ENCODE measurements at regions not wholly inside any gene's neighbourhood (a gene's known extent, or its start where the extent isn't known, plus 50 kb on each side); places are given as distances from the start of the nearest gene placed in this dataset.

DNA sequence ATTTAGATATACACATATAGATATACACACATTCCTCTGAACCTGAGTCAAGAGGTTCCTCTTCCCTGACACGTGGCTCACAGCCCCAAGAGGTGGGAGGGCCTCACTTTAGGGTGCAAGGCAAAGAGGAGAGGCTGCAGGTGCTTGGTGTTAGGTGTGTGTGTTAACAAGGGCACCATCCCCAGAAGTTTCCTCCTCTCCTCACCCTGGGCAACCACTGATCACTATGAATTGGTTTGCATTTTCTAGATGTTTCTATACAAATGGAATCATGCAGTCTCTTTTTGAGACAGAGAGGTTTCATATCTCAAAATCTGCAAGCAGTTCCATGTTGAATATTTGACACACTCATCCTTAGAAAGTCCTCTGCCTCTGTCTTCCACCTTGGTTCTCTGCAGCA lies 120.9 kb upstream of the NECTIN1 start:
- DNase-seq (ENCODE audit: low spot score), result no peak
- Histone ChIP-seq H3K4me2 (no peak overlapping the region), H3K4me3 (no peak overlapping the region), H3K79me2 (no peaks in the 10 kb centered on the region), H3K9me3 (ENCODE audit: low read depth) (no peaks in the 10 kb centered on the region), H3K9me2 (replicated peaks; ENCODE audit: insufficient read depth) (no peaks in the 10 kb centered on the region), H4K20me1 (ENCODE audit: insufficient read depth, poor library complexity, severe bottlenecking) (no peaks in the 10 kb centered on the region), H2AFZ (no peak overlapping the region), H3K4me1 (ENCODE audit: insufficient read depth) (no peaks in the 10 kb centered on the region), H3K36me3 (replicated peaks; ENCODE audit: insufficient read depth, low read depth) (no peaks in the 10 kb centered on the region), H3K27me3 (no peaks in the 10 kb centered on the region), H3K27ac (no peak overlapping the region)
- TF ChIP-seq, protein P1, sequence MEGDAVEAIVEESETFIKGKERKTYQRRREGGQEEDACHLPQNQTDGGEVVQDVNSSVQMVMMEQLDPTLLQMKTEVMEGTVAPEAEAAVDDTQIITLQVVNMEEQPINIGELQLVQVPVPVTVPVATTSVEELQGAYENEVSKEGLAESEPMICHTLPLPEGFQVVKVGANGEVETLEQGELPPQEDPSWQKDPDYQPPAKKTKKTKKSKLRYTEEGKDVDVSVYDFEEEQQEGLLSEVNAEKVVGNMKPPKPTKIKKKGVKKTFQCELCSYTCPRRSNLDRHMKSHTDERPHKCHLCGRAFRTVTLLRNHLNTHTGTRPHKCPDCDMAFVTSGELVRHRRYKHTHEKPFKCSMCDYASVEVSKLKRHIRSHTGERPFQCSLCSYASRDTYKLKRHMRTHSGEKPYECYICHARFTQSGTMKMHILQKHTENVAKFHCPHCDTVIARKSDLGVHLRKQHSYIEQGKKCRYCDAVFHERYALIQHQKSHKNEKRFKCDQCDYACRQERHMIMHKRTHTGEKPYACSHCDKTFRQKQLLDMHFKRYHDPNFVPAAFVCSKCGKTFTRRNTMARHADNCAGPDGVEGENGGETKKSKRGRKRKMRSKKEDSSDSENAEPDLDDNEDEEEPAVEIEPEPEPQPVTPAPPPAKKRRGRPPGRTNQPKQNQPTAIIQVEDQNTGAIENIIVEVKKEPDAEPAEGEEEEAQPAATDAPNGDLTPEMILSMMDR (IDR thresholded peaks at IDR 0.05; ENCODE audit: poor library complexity), result no peak
- no peak for TF ChIP-seq EZH2phosphoT487 (IDR thresholded peaks at IDR 0.05; ENCODE audit: low read depth, severe bottlenecking, unreplicated experiment)
- TF ChIP-seq EZH2 (IDR thresholded peaks at IDR 0.05; ENCODE audit: borderline replicate concordance), result no peak
- WGBS (ENCODE audit: low lambda C conversion rate, missing lambda C conversion rate), result 56% methylated on average over 1 of the region's 1 CpG

DNA sequence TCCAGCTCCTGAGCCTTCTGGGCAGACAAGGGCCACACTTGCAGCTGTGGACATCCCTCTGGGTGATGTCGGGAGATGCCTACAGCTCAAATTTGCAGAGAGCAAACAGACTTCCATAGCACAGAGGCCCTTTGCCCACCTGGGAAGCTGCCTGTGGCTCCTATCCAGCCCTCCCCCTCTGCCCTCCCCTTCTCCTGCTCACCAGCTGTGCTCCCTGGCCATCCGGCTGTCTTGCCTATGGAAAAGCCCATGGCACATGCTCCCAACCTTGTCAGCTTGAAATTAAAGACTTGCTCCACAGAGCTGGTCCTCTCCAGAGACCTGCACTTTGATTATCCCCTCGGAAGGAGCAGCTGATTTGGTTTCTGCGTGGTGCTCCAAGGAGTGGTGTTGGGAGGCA lies 118.9 kb upstream of the NECTIN1 start:
- H4K20me1 ChIP-seq (ENCODE audit: insufficient read depth, poor library complexity, severe bottlenecking), result no peaks in the 10 kb centered on the region
- H2AFZ ChIP-seq, result no peak overlapping the region
- no peaks in the 10 kb centered on the region for H3K36me3 ChIP-seq (replicated peaks; ENCODE audit: insufficient read depth, low read depth)
- no peak for DNase-seq (ENCODE audit: low spot score)
- H3K4me1 ChIP-seq (ENCODE audit: insufficient read depth), result no peaks in the 10 kb centered on the region
- no peak for TF ChIP-seq EZH2 (IDR thresholded peaks at IDR 0.05; ENCODE audit: borderline replicate concordance)
- TF ChIP-seq EZH2phosphoT487 (IDR thresholded peaks at IDR 0.05; ENCODE audit: low read depth, severe bottlenecking, unreplicated experiment), result no peak
- TF ChIP-seq, protein P1 (IDR thresholded peaks at IDR 0.05; ENCODE audit: poor library complexity), result no peak
- no peaks in the 10 kb centered on the region for H3K9me3 ChIP-seq (ENCODE audit: low read depth)
- WGBS (ENCODE audit: low lambda C conversion rate, missing lambda C conversion rate), result 69% methylated on average over 4 of the region's 4 CpGs
- no peaks in the 10 kb centered on the region for H3K27me3 ChIP-seq
- H3K4me2 ChIP-seq, result no peak overlapping the region
- H3K4me3 ChIP-seq, result no peak overlapping the region
- H3K27ac ChIP-seq, result no peak overlapping the region
- H3K79me2 ChIP-seq, result no peaks in the 10 kb centered on the region
- H3K9me2 ChIP-seq (replicated peaks; ENCODE audit: insufficient read depth), result no peaks in the 10 kb centered on the region

DNA sequence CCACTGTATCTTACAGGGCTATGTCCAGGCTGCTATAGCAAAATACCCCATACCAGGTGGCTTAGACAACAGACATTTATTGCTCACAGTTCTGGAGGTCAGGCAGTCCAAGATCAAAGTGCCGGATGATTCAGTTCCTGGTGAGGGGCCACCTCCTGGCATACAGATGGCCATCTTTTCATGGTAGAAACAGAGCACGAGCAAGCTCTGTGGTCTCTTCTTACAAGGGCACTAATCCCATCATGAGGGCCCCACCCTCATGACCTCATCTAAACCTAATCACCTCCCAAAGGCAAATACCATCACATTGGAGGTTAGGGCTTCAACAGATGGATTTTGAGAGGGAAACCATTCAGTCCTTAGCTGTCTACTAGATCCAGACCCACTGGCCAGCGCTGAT lies 117.4 kb upstream of the NECTIN1 start:
- H3K4me2 ChIP-seq, result no peak overlapping the region
- TF ChIP-seq EZH2phosphoT487 (IDR thresholded peaks at IDR 0.05; ENCODE audit: low read depth, severe bottlenecking, unreplicated experiment), result no peak
- TF ChIP-seq, protein P1 (IDR thresholded peaks at IDR 0.05; ENCODE audit: poor library complexity), result no peak
- no peak for TF ChIP-seq EZH2 (IDR thresholded peaks at IDR 0.05; ENCODE audit: borderline replicate concordance)

DNA sequence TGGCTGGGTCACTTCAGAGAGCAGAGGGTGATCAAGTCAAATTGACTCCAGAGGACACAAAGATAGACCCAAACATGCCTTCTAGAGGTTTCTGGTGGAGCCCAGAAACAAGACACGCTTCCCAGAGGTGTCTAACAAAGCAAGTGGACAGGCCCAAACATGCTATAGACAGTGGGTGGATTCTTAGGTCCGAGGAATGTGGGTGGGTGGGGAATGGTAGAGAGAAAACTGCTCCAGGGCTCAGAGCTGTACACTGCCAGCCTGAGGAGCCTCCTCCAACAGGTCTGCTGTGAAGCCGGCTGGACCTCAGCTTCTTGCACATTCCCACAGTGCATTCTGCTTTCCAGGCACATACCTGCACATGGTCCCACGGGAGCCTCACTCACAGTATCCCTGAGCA lies 116.8 kb upstream of the NECTIN1 start:
- no peak overlapping the region for H3K4me2 ChIP-seq
- H3K27ac ChIP-seq, result no peak overlapping the region
- DNase-seq (ENCODE audit: low spot score), result no peak
- H2AFZ ChIP-seq, result no peak overlapping the region
- H3K27me3 ChIP-seq, result no peaks in the 10 kb centered on the region
- 83% methylated on average over 4 of the region's 4 CpGs for WGBS (ENCODE audit: low lambda C conversion rate, missing lambda C conversion rate)
- H3K4me3 ChIP-seq, result no peak overlapping the region
- no peaks in the 10 kb centered on the region for H4K20me1 ChIP-seq (ENCODE audit: insufficient read depth, poor library complexity, severe bottlenecking)
- no peaks in the 10 kb centered on the region for H3K9me3 ChIP-seq (ENCODE audit: low read depth)
- H3K4me1 ChIP-seq (ENCODE audit: insufficient read depth), result no peaks in the 10 kb centered on the region
- H3K9me2 ChIP-seq (replicated peaks; ENCODE audit: insufficient read depth), result no peaks in the 10 kb centered on the region
- TF ChIP-seq, protein P1 (IDR thresholded peaks at IDR 0.05; ENCODE audit: poor library complexity), result no peak
- TF ChIP-seq EZH2 (IDR thresholded peaks at IDR 0.05; ENCODE audit: borderline replicate concordance) (no peak), EZH2phosphoT487 (IDR thresholded peaks at IDR 0.05; ENCODE audit: low read depth, severe bottlenecking, unreplicated experiment) (no peak)
- H3K79me2 ChIP-seq, result no peaks in the 10 kb centered on the region
- no peaks in the 10 kb centered on the region for H3K36me3 ChIP-seq (replicated peaks; ENCODE audit: insufficient read depth, low read depth)

More for the DNA sequence above, 117.4 kb upstream of the NECTIN1 start:
- Histone ChIP-seq H2AFZ (no peak overlapping the region), H4K20me1 (ENCODE audit: insufficient read depth, poor library complexity, severe bottlenecking) (no peaks in the 10 kb centered on the region), H3K79me2 (no peaks in the 10 kb centered on the region), H3K4me3 (no peak overlapping the region), H3K9me2 (replicated peaks; ENCODE audit: insufficient read depth) (no peaks in the 10 kb centered on the region), H3K9me3 (ENCODE audit: low read depth) (no peaks in the 10 kb centered on the region), H3K27me3 (no peaks in the 10 kb centered on the region), H3K36me3 (replicated peaks; ENCODE audit: insufficient read depth, low read depth) (no peaks in the 10 kb centered on the region), H3K27ac (no peak overlapping the region), H3K4me1 (ENCODE audit: insufficient read depth) (no peaks in the 10 kb centered on the region)
- 80% methylated on average over 3 of the region's 3 CpGs for WGBS (ENCODE audit: low lambda C conversion rate, missing lambda C conversion rate)
- no peak for DNase-seq (ENCODE audit: low spot score)

Data from hepatocyte (in vitro differentiated cells).